GM18870 (cell line): ENCODE measurements at regions not wholly inside any gene's neighbourhood (a gene's known extent, or its start where the extent isn't known, plus 50 kb on each side); places are given as distances from the start of the nearest gene placed in this dataset.
"Not testable (repeated sequence)": the region's sequence is repeated elsewhere in the genome, so short reads cannot be mapped to it uniquely, and the experiment has no call there.

Source experiments
- ATAC-seq: cut with Tn5 transposase; IDR thresholded peaks from one replicate; pipeline ENCODE4 v1.9.1; 2021; ENCODE audit warnings: moderate library complexity; ENCODE audit not compliant: unreplicated experiment

DNA sequence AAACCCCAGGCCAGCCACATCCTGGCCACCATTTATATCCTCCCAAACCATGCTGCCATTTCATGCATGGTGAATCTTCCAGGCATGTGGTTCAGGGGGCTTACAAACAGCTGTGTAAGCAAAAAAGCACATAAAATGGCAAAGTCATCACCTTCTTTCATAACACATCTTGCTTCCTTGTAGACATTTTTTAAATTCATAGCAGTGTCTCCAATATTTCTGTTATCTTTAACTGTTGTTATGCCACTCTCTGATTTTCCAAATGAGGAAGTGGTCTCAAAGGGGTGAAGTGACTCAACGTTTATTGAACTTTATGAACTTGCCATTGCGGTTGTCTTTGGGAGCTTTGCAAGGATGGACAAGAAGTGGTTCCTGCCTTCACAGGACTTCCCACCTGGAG is 264.4 kb downstream of the MEX3B start:
- ATAC-seq: no peak

DNA sequence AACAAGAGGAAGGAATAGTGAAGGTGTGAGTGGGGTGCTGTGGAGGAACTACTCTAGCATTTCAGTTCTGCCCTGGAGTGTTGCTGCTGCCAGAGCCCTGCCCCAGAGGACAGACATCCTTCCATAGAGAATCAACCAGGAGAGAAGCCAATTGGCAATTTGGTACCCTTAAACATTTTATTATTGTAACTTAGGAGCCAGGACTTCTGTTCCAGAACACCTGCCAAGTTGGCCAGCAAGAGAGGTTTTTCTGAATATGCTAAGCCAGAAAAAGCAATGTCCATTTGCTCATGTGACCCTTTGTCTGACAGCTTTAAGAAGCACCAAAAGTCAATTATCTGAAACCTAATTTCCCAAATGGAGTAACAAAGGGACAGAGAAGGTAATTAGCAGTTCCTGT is 264.9 kb downstream of the MEX3B start:
- ATAC-seq: no peak

DNA sequence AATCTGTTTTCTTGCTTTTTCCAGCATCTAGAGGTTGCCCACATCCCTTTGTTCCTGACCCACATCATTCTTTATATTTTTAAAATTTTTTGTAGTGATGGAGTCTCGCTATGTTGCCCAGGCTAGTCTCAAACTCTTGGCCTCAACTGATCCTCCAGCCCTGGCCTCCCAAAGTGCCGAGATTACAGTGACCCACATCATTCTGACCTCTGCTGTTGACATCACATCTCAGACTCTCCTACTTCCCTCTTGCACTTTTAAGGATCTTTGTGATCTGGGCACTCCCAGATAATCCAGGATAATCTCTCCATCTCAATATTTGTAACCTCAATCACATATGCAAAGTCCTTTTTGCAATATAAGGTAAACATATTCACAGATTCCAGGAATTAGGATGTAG is 266.6 kb downstream of the MEX3B start:
- ATAC-seq: no peak

GRCh38 chr15:81777546-81777945 is 268.3 kb downstream of the MEX3B start:
- no peak for ATAC-seq

DNA sequence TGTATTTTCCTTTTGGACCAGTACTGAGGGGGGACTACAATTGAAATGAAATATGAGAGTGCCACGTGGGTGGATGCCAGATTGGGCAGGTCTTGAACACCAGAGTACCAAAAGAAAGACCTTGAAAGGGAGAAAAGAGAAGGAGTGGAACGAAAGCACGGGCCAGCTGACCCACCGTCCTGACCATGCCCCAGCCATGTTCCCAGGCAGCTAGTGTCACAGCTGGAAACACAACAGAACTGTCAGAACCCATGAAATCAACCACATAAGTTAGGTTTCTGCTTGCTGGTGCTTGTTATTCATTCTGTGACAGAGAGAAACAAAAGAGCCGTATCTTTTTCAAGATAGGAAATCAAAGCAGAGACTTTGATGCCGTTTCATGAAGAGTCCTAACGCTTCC is 268.8 kb downstream of the MEX3B start:
- no peak for ATAC-seq

DNA sequence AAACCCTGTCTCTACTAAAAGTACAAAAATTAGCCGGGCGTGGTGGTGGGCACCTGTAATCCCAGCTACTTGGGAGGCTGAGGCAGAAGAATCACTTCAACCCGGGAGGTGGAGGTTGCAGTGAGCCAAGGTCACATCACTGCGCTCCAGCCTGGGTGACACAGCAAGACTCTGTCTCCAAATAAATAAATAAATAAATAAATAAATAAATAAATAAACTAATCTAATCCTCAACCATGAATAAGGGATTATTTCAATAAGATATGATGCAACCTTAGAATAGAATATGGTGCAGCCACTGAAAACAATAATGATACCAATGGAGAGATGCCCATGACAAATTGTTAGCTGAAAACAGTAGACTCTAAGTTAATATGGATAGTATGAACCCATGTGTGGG is 270.0 kb downstream of the MEX3B start:
- ATAC-seq: not testable (repeated sequence)

GRCh38 chr15:81774309-81774708 is 271.5 kb downstream of the MEX3B start:
- ATAC-seq: no peak

GRCh38 chr15:81768773-81769172 is 277.0 kb downstream of the MEX3B start:
- ATAC-seq: no peak

- no peak for ATAC-seq
Measured at GRCh38 chr15:81766829-81767475, 278.9 kb downstream of the MEX3B start.

DNA sequence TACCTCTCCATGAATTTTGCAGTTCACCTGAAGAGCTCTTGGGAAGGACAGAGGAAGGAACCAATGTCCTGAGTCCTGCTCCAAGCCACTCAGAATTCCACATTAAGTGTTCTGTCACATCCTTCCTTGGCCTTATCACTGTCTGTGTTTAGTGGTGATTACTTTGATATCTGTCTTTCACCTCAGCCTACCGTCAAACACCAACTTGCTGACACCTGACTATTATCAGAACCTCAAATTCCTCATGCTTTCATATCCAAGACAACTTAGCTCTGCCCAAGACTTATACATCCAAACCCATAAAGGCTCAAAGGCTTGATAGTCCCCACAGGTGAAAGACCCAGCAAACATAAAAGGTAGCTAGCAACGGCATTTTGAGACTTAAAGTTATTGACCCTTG is 280.0 kb downstream of the MEX3B start:
- ATAC-seq: no peak

DNA sequence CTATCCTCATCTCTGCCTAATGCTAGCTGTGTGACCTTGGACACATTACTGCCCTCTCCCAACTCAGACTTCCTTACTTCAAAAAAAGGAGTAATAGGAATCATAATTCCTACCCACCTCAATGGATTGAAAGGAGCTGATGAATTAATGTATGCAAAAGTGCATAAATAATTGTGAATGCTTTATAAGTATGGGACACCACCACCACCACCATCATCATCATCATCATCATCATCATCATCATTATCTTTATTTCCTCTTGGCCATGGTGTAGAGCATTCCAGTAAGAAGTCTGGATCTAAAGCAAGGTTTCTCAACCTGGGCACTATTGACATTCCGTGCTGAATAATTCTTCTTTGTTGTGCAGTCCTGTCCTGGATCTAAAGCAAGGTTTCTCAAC is 282.5 kb downstream of the MEX3B start:
- ATAC-seq: no peak

DNA sequence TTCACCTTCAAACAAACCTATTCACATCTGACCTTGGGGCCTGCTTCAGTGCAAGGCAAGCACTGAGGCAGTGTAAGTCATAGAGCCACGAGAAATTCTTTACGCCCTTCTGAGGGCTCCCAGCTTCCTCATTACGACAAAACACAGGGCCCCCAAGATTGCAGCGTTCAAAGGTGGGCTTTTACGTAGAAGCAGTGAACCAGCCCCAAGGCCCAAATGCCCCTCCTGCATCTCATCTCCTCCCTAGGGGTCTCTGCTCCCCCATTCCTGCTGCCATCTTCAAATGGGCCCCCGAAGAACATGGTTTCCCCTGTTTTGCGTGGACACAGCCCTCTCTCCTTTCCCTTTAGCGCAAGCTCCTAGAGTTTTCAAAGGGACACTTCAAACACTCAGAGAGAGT is 285.1 kb downstream of the MEX3B start:
- ATAC-seq: no peak

- no peak for ATAC-seq
Measured at GRCh38 chr15:81758818-81759284, 287.0 kb downstream of the MEX3B start.

GRCh38 chr15:81755626-81756025 is 290.2 kb downstream of the MEX3B start:
- ATAC-seq: no peak

- ATAC-seq: no peak
Measured at GRCh38 chr15:81754078-81754477, 291.7 kb downstream of the MEX3B start.

DNA sequence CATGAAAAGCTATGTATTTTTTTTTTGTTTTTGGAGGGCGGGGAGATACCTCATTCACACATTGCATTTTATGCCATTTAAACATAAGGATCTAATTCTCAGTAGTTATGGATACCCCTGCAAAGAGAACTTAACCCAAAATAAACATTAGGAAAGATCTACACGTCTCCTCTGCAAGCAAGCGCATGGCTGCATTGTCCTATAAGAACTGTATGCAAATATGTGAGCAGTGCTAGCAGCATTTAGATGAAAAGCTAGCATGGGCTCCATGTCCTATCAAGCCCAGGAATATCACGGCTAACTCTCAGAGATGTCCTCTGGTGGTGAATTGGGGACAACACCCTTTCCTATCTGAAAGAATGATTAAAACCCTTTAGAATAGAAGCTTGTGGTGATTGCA is 292.8 kb downstream of the MEX3B start:
- ATAC-seq: no peak

- ATAC-seq: no peak
Measured at GRCh38 chr15:81752546-81752942, 293.3 kb downstream of the MEX3B start.

DNA sequence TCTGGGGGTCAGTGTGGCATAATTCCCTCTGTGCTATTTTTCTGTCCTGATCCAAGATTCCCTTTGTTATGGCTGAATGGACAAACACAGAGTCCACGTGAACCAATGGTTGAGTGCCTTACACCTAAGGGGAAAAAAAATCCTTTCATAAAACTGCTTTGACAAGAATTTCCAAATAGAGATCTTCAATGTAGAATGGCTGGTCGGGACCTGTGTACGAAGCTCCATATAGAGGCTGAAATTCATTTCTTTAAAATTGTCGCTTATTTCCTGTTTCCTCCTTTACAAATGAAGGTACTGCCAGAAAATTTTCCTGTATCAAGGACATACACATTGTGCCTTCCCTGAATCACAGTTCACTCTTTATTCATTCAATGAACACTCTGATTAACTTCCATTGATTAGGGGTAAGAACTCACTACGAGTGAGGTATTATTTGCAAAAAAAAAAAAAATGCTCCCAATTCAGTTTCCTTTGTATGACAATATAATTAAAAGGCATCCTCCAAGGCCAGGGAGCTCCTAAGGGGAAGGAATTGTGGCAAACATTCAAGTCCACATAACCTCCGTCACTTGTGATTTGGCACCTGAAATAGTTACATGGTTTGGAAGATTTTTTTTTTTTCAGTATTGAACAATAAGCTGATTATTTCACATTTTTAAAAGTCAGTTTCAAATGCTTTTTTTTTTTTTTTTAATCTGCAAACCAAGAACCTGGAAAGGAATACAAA is 293.8 kb downstream of the MEX3B start:
- no peak for ATAC-seq

DNA sequence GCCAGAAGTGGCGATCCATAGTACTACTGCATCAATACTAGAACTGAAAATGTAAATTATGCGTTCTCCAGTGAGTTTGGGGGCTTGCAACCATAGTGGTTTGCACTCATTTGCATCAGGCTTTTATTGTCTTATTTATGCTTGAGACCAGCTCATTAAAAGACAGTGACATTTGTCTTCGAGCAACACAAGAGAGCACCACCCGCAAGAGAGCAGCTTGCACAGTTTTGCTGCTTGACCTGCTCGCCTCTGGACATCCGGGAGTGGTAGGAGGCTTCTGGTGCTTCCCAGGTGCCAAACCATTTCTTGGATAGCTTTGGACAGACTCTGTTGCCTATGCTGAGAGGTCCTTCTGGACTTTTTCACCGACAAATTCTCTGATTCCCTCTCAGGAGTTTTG is 294.6 kb downstream of the MEX3B start:
- no peak for ATAC-seq

GRCh38 chr15:81749716-81750375 is 296.0 kb downstream of the MEX3B start:
- no peak for ATAC-seq

GRCh38 chr15:81747482-81747881 is 298.3 kb downstream of the MEX3B start:
- no peak for ATAC-seq

- ATAC-seq: no peak
Measured at GRCh38 chr15:81747026-81747425, 298.8 kb downstream of the MEX3B start.
